HG03565 (cell line): ENCODE measurements at regions not wholly inside any gene's neighbourhood (a gene's known extent, or its start where the extent isn't known, plus 50 kb on each side); places are given as distances from the start of the nearest gene placed in this dataset.

Source experiments
- ATAC-seq: cut with Tn5 transposase; IDR thresholded peaks from one replicate; pipeline ENCODE4 v1.9.1; 2021; ENCODE audit warnings: mild to moderate bottlenecking, moderate library complexity; ENCODE audit not compliant: unreplicated experiment

GRCh38 chrX:118167361-118167760 is 50.8 kb upstream of the KLHL13 start:
- ATAC-seq, result no peak

GRCh38 chrX:118171356-118171755 is 54.7 kb upstream of the KLHL13 start:
- no peak for ATAC-seq

GRCh38 chrX:118174516-118175098 is 58.0 kb upstream of the KLHL13 start:
- ATAC-seq, result no peak

- ATAC-seq, result no peak
Observed at GRCh38 chrX:118177708-118178107, 61.1 kb upstream of the KLHL13 start.

- ATAC-seq, result no peak
Observed at GRCh38 chrX:118178450-118178849, 61.8 kb upstream of the KLHL13 start.

GRCh38 chrX:118179161-118179560 is 62.6 kb upstream of the KLHL13 start:
- ATAC-seq, result no peak

GRCh38 chrX:118179718-118180117 is 63.1 kb upstream of the KLHL13 start:
- no peak for ATAC-seq

- ATAC-seq, result no peak
Observed at GRCh38 chrX:118181030-118181429, 64.4 kb upstream of the KLHL13 start.

- no peak for ATAC-seq
Observed at GRCh38 chrX:118182025-118182424, 65.4 kb upstream of the KLHL13 start.

GRCh38 chrX:118182681-118183080 is 66.1 kb upstream of the KLHL13 start:
- ATAC-seq, result no peak

- ATAC-seq, result no peak
Observed at GRCh38 chrX:118183606-118184005, 67.0 kb upstream of the KLHL13 start.

- no peak for ATAC-seq
Observed at GRCh38 chrX:118187100-118187499, 70.5 kb upstream of the KLHL13 start.

GRCh38 chrX:118189000-118189399 is 72.4 kb upstream of the KLHL13 start:
- ATAC-seq, result no peak

- ATAC-seq, result no peak
Observed at GRCh38 chrX:118189628-118190027, 73.0 kb upstream of the KLHL13 start.

GRCh38 chrX:118197730-118198129 is 81.1 kb upstream of the KLHL13 start:
- ATAC-seq, result no peak

- no peak for ATAC-seq
Observed at GRCh38 chrX:118198577-118198976, 82.0 kb upstream of the KLHL13 start.

GRCh38 chrX:118199997-118200396 is 83.4 kb upstream of the KLHL13 start:
- no peak for ATAC-seq

GRCh38 chrX:118205421-118206395 is 89.1 kb upstream of the KLHL13 start:
- ATAC-seq, result no peak

GRCh38 chrX:118207831-118208453 is 91.3 kb upstream of the KLHL13 start:
- ATAC-seq, result no peak

GRCh38 chrX:118208481-118208880 is 91.9 kb upstream of the KLHL13 start:
- no peak for ATAC-seq

GRCh38 chrX:118211891-118212816 is 95.5 kb upstream of the KLHL13 start:
- peak; percentile 50 for ATAC-seq
